Astrocyte of the cerebellum (primary cell): ENCODE measurements at regions not wholly inside any gene's neighbourhood (a gene's known extent, or its start where the extent isn't known, plus 50 kb on each side); places are given as distances from the start of the nearest gene placed in this dataset.

Source experiments
- DNase-seq: peaks from one replicate; pipeline ENCODE4 v3.0.0-alpha.2; 2011; ENCODE audit warnings: low read depth
- H3K4me3 ChIP-seq: 2 replicates; pipeline ENCODE4 v1.5.1; 2011; ENCODE audit warnings: mild to moderate bottlenecking, low read depth, low read length, moderate library complexity
- in situ Hi-C: cut with HindIII; loops from 2 replicates; pipeline ENCODE4 v1.10.0; 2017; ENCODE audit warnings: low sequenced_read_pairs
- TF ChIP-seq, protein P1 (sequence below): IDR thresholded peaks from 2 replicates; pipeline ENCODE4 v1.5.1; 2012; ENCODE audit warnings: low read length, low read depth, moderate library complexity, mild to moderate bottlenecking; ENCODE audit errors: missing control alignments

GRCh38 chr10:29881336-29881771 is 178.0 kb downstream of the JCAD start:
- TF ChIP-seq, protein P1, sequence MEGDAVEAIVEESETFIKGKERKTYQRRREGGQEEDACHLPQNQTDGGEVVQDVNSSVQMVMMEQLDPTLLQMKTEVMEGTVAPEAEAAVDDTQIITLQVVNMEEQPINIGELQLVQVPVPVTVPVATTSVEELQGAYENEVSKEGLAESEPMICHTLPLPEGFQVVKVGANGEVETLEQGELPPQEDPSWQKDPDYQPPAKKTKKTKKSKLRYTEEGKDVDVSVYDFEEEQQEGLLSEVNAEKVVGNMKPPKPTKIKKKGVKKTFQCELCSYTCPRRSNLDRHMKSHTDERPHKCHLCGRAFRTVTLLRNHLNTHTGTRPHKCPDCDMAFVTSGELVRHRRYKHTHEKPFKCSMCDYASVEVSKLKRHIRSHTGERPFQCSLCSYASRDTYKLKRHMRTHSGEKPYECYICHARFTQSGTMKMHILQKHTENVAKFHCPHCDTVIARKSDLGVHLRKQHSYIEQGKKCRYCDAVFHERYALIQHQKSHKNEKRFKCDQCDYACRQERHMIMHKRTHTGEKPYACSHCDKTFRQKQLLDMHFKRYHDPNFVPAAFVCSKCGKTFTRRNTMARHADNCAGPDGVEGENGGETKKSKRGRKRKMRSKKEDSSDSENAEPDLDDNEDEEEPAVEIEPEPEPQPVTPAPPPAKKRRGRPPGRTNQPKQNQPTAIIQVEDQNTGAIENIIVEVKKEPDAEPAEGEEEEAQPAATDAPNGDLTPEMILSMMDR = no peak
- DNase-seq = no peak
- no peak overlapping the region for H3K4me3 ChIP-seq
- in situ Hi-C loops = no loop called here

DNA sequence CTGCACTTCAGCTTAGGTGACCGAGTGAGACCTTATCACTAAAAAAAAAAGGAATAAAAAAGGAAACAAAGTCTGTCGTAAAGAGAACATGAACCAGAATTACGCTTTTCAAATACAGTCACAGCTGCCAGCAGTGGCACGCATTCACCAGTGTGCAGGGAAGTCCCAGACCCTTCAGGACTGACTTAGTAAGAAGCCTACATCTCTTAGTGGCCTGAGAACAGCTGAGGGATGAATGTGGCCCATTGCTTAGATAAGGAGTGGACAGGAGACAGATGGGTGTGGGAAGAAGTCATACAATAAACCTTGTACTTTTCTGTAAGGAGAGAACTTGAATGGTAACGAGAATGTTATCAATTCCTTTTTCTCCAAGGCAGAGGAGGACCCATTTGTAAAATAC is 178.5 kb downstream of the JCAD start:
- in situ Hi-C loops = no loop called here
- DNase-seq = no peak
- TF ChIP-seq, protein P1 = no peak
- no peak overlapping the region for H3K4me3 ChIP-seq

GRCh38 chr10:29879862-29880261 is 179.5 kb downstream of the JCAD start:
- DNase-seq = no peak
- in situ Hi-C loops = no loop called here
- H3K4me3 ChIP-seq = no peak overlapping the region
- TF ChIP-seq, protein P1 = no peak

DNA sequence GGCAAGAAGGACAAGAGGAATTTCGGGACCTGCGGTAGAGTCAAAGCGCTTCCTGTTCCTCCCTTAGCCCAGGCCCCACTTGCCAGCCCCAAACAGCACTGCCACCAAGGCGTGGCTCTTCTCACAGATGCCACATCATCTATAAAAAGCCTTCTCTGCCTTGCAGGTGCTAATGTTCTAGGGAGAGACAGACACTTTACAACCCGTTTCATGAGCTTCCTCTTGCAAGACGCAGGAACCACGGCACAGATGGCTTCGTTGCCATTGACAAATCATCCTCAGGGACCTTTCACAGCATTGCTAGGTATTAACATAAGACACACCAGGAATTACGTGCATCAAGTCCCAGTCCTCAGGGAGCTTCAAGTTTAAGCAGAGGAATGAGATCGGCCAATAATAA is 180.9 kb downstream of the JCAD start:
- TF ChIP-seq, protein P1 = no peak
- in situ Hi-C loops = no loop called here
- DNase-seq = no peak
- no peak overlapping the region for H3K4me3 ChIP-seq

DNA sequence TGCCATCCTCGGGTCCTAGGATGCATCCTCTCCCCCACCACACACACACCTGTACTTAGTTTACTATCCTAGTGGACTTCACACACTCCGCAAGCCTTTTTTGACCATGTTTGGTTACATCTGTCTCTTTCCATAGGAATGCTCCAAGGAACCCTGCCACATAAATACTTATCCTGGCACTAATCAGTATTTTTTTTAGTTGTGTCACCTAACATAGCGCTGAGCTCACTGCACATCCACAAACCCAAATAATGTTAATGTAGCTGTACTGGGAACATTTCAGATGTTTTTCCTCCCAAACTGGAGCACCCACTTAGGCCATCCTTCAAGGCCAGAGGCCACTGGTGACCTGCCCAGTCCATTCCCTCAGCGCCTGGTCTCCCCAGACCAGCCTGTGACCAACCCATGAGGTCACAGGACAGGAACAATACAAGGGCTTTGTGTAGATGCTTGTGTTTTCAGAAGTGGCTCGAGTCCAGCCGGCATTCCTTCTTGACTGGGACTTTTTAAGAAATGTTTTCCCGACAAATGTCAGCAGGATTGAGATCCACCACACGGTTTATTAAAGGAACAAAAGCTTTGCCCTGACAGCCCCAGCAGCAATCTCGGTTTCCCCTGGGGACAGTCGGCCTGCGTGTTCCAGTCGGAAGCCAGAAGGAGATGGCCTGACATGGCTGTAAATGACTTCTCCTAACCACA is 181.4 kb downstream of the JCAD start:
- TF ChIP-seq, protein P1 = no peak
- in situ Hi-C loops = no loop called here
- no peak for DNase-seq
- no peak overlapping the region for H3K4me3 ChIP-seq

DNA sequence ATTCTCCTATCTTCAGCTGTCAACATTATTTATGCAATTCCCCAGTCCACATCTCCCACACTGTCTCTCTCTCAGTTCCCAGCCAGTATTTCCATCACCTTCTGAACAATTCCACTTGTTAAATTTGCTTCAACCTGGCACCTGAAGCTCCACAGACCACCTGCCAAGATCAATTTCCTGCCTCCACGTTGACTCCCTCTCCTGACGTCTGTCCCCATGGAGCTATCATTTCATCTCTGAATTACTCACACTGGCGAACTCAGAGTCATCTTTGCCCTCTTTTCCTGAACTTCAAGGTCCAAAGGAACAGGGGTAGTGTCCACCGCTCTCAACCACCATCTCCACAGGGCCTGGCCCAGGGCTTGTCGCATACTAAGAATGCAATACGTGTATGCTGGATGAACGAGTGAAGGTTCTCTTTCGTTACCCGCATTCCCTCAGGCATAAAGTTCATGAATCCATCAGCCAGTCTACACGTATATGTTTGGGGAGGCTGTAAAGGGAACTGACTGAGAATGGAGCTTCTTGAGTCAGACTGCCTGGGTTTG is 183.3 kb downstream of the JCAD start:
- in situ Hi-C loops = no loop called here
- no peak overlapping the region for H3K4me3 ChIP-seq
- TF ChIP-seq, protein P1 = no peak
- DNase-seq = no peak
